ENCODE measurements at regions not wholly inside any gene's neighbourhood (a gene's known extent, or its start where the extent isn't known, plus 50 kb on each side); places are given as distances from the start of the nearest gene placed in this dataset.

DNA sequence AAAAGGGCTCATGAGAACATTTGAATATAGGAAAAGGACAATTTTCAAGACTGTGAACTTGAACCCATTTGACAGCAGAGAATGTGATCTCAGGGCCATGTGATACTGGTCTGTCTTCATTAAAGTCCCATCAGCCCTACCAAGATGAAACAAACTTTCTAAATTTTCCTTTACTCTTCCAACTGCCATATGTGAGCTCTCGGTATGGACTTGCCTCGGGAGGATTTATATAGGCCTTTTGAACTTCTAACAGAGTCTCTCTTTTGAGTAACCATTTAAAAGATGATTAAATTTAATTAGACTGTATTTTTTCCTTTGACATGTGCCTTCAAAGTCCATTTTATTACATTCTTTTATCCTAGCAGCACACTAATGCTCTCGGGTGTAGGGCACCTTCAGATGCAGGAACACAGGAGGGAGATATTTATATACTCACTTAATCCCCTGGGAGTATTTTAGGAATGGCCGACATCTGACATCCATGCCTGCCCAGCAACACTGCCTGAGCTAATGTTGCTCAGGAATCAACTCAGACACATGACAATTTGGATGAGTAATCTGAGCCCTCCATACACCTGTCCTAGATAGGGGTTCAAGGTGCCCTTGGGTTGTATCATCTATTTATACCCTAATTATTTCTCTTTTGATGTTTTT lies 155.0 kb downstream of the SLC7A11 start:
- no peak overlapping the region for H3K9ac ChIP-seq
- WGBS (ENCODE audit: low lambda C conversion rate): 89% methylated on average over 4 of the region's 4 CpGs
- H4K20me1 ChIP-seq (ENCODE audit: insufficient read depth): no peaks in the 10 kb centered on the region
- ChIA-PET POLR2A (no interaction called here), CTCF (interaction anchor here (1.0 to 1.6 kb wide), 5 partner anchors 12 to 963 kb away, joined by 3 to 5 read pairs (median 4); no protein-coding TSS in a partner anchor)
- H3K36me3 ChIP-seq (replicated peaks in 1 of 2; ENCODE audit: control insufficient read depth in 1 of 2, insufficient read depth in 2 of 2, low read length in 1 of 2): no peaks in the 10 kb centered on the region
- no peaks in the 10 kb centered on the region for H3K27me3 ChIP-seq (ENCODE audit: insufficient read depth)
- H3K4me3 ChIP-seq (ENCODE audit: low read depth in 2 of 2, low read length in 1 of 2): no peak overlapping the region
- no peaks in the 10 kb centered on the region for H3K9me3 ChIP-seq
- H3K4me2 ChIP-seq: 0 out of 2 replicates have a peak overlapping the region, but pooled peaks have one; percentile 16
- no peaks in the 10 kb centered on the region; a peak in 2 of 4 replicates for H3K4me1 ChIP-seq (ENCODE audit: control insufficient read depth in 1 of 2, insufficient read depth in 2 of 2, low read depth in 1 of 2, low read length in 1 of 2)
- H3F3A ChIP-seq (replicated peaks; ENCODE audit: insufficient read depth): peaks cover 3% of the 10 kb centered on the region
- TF ChIP-seq NRF1 (IDR thresholded peaks at IDR 0.05; ENCODE audit: low read depth, low read length) (no peak), CHD2 (IDR thresholded peaks at IDR 0.05; ENCODE audit: low read length, partially characterized antibody) (no peak), MXI1 (IDR thresholded peaks at IDR 0.05; ENCODE audit: low read depth, low read length) (no peak), YY1 (IDR thresholded peaks at IDR 0.05; ENCODE audit: low read depth) (no peak), EP300 (IDR thresholded peaks at IDR 0.05; ENCODE audit: borderline replicate concordance in 1 of 2, low read depth in 1 of 2, low read length in 1 of 2) (no peak), POLR2AphosphoS5 (IDR thresholded peaks at IDR 0.05; ENCODE audit: low read depth, low read length) (no peak), PBX3 (IDR thresholded peaks at IDR 0.05) (no peak), FOXM1 (IDR thresholded peaks at IDR 0.05; ENCODE audit: low read depth) (no peak), MEF2A (IDR thresholded peaks at IDR 0.05; ENCODE audit: borderline replicate concordance, low read depth) (no peak), TEAD4 (IDR thresholded peaks at IDR 0.05; ENCODE audit: borderline replicate concordance, insufficient read depth) (no peak), FOSL2 (IDR thresholded peaks at IDR 0.05; ENCODE audit: borderline replicate concordance, low read depth) (no peak), IRF3 (IDR thresholded peaks at IDR 0.05; ENCODE audit: low read depth, low read length) (no peak), TAF1 (IDR thresholded peaks at IDR 0.05; ENCODE audit: borderline replicate concordance, low read depth, low read length) (no peak), SMC3 (IDR thresholded peaks at IDR 0.05; ENCODE audit: low read depth, low read length) (no peak)
- TF ChIP-seq, protein P1, sequence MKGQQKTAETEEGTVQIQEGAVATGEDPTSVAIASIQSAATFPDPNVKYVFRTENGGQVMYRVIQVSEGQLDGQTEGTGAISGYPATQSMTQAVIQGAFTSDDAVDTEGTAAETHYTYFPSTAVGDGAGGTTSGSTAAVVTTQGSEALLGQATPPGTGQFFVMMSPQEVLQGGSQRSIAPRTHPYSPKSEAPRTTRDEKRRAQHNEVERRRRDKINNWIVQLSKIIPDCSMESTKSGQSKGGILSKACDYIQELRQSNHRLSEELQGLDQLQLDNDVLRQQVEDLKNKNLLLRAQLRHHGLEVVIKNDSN (IDR thresholded peaks at IDR 0.05; ENCODE audit: borderline replicate concordance, low read depth): no peak
- TF ChIP-seq, protein P2, sequence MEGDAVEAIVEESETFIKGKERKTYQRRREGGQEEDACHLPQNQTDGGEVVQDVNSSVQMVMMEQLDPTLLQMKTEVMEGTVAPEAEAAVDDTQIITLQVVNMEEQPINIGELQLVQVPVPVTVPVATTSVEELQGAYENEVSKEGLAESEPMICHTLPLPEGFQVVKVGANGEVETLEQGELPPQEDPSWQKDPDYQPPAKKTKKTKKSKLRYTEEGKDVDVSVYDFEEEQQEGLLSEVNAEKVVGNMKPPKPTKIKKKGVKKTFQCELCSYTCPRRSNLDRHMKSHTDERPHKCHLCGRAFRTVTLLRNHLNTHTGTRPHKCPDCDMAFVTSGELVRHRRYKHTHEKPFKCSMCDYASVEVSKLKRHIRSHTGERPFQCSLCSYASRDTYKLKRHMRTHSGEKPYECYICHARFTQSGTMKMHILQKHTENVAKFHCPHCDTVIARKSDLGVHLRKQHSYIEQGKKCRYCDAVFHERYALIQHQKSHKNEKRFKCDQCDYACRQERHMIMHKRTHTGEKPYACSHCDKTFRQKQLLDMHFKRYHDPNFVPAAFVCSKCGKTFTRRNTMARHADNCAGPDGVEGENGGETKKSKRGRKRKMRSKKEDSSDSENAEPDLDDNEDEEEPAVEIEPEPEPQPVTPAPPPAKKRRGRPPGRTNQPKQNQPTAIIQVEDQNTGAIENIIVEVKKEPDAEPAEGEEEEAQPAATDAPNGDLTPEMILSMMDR (IDR thresholded peaks at IDR 0.05): no peak
- H3K79me2 ChIP-seq (ENCODE audit: insufficient read depth): no peaks in the 10 kb centered on the region
- H2AFZ ChIP-seq (ENCODE audit: low read depth): peak overlapping the region; percentile 61; the same call in 1 of the 2 replicates
- H3K27ac ChIP-seq (ENCODE audit: low read depth in 2 of 2, low read length in 1 of 2): peak overlapping the region; percentile 10 to 39; a peak in 1 of 4 replicates
- H3K9me2 ChIP-seq: no peaks in the 10 kb centered on the region
- no peak for DNase-seq
